GM18498 (cell line): ENCODE measurements at regions not wholly inside any gene's neighbourhood (a gene's known extent, or its start where the extent isn't known, plus 50 kb on each side); places are given as distances from the start of the nearest gene placed in this dataset.
"Not testable (repeated sequence)": the region's sequence is repeated elsewhere in the genome, so short reads cannot be mapped to it uniquely, and the experiment has no call there.

Experiments
- ATAC-seq: cut with Tn5 transposase; IDR thresholded peaks from one replicate; pipeline ENCODE4 v1.9.1; 2021; ENCODE audit warnings: mild to moderate bottlenecking, moderate library complexity; ENCODE audit not compliant: unreplicated experiment

DNA sequence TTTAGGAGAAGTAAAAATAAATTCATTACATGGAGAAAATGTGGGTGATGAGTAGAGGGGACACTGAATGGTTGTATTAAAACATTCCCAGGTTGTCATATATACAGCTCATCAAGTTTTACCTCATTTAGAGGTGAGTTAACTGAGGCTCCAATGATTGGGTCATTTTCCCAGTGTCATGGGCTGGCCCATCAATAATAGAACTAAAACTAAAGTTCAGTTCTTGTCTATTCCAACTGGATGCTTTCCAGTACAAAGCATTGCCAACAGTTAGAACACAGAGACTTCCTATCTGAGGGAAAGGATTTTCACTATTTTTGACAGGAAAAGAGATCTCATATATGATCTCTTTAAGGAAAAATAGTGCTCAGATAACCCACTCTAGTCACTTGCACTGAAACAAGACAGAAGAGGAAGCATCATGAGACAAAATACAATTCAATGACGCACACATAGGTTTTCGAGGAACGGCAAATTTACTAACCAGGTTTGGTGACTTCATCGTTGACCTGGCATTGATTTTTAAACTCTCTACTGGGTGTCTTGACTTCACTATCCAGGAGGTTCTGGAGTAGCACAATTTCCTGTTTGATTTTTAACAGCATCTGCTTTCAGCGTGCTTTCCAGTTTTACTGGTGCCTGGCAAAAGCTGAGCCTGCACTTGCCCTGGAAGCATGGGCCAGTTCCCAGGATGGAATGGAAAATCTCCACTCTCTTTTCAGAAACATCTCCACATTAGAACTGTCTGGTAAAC, 195.5 kb upstream of the FBXL4 start:
- ATAC-seq = no peak

DNA sequence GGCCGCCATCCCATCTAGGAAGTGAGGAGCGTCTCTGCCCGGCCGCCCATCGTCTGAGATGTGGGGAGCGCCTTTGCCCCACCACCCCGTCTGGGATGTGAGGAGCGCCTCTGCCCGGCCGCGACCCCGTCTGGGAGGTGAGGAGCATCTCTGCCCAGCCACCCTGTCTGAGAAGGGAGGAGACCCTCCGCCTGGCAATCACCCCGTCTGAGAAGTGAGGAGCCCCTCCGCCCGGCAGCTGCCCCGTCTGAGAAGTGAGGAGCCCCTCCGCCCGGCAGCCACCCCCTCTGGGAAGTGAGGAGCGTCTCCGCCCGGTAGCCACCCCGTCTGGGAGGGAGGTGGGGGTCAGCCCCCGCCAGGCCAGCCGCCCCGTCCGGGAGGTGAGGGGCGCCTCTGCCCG, 194.2 kb upstream of the FBXL4 start:
- ATAC-seq = not testable (repeated sequence)

DNA sequence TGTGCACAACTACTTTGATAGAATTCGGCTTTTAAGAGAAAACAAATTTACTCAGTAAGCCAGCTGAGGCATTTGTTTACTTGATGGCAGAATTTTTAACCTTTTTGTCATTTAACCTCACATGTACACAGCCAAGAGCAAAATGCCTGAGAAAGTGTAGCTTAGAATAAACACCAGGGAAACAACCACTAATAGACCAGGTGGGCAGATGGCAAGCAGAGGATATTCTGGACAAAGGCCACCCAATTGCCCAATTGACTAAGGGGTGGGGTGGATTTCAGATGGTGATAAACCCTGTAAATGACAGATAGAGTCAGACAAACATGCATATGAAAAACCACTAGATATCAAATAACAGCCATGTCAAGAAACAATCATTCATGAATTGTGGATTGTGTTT, 190.7 kb upstream of the FBXL4 start:
- ATAC-seq = no peak

DNA sequence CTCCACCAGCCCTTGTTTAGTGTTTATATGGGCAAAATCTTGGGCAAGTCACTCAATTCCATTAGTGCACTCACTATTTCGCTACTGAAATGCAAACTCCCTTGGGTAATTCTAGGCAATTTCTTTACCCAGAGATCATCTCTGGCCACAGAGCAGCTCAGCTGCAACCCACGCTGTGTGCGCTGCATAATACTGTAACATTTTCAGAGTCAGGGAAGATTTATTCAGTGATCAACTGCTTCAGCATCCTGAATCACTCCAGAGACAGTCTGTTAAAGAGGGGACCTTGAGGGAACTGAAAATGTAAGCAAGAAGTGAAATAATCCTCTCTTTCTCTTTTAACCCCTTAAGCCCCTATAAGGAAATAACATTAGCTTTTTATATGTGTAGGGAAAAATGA, 189.6 kb upstream of the FBXL4 start:
- no peak for ATAC-seq

DNA sequence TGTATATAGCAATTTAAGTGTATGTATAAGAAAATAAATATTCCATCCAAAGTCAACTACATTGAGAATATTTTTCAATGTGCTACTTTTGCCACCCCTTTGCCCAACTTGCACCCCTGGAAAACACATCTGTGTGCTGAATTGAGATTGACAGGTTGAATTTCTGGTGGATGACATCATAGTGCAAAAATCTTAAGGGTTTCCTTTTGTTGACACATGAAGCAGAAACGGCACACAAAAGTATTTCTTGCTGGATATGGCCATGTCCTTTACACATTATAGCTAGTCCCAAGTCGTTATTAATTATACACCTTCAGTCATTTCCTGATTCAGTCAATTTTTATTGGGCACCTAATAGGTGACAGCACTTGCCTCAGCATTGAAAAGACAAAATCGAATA, 188.7 kb upstream of the FBXL4 start:
- ATAC-seq = no peak

DNA sequence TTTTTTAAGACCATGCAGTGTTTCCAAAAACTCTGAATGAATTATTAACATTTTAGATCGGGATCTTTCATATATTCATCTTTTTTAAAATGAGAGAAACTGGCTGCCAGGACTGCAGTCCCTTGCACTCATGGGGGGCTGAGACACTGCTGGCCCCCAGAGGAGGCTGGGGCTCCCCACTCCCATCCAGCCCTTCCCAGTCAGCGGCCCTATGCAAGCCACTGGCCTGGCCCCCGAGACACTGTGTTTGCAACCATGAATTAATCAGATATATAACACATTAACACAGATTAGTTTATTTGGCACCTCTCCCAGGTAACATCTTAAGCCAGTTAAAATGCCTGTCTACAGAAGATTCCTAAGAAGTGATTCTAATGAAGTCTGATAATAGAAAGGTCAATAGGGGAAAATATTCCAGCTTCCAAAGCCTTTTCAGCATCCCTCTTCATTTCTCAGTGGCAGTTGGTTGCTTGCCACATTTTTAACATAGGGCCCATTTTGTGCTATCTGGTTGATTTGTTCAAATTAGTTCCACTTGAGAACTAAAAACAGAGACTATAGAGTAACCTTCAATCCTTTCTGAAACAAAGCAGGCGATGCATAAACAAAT, 184.4 kb upstream of the FBXL4 start:
- ATAC-seq = no peak

DNA sequence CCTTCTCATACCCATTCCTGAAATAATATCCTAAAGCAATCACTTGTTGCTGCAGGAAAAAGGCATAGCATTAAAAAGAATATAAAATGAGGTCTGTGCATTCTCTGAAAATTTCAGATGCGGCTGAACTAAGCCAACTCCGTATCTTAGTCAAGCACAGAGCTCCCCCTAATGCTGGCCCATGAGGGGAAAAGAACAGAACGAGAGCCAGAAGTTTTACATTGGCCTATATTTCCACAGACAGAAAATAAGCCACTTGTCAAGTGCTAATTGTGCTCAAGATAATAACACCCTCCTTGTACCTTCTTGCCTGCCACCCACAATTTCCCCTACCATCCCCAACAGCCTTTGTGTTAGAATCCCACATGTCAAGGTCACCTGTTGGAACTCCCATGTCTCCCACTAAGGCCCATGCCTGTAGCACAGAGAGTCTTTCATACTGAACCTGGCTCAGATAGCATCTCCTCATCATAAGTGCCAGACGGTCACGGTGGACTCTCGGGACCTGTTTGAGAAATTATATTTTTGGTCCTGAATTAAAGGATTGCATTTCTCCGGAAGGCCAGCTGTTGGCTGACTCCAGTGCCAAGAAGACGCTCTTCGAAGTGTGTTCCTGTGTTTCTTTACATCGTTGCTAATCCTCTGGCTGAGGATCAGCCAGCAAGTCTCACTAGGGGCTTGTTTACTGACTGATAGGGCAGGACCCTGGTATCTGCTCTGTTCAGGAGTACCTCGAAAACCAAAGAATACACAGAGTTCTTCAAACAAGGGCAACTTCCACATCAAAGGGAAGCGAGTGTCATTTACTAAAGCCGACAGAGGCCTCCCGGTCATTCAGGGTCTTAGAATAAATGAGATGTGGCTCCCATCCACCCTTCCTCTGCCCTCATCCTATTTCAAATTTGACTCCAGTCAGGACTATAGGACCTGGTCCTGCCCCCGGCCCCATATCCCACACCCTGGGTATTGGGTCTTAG, 183.4 kb upstream of the FBXL4 start:
- no peak for ATAC-seq

DNA sequence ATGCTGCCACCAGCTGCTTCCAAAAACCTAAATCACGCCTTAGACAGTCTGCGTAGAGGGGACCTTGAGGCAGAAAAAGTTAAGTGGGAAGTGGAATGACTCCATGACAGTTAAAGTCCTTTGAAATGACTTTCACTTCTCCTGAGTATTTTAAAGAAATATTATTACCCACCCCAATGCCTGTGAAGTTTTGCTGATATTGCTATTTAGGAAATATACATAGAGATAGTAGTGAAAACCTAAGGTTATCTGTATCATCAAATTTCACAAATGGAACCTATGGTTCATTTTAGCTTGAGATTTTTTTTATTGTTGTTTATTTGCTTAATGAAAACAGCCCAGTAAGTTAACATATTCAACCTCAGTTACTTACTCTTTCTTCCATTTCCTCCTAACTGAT, 182.1 kb upstream of the FBXL4 start:
- ATAC-seq = no peak

DNA sequence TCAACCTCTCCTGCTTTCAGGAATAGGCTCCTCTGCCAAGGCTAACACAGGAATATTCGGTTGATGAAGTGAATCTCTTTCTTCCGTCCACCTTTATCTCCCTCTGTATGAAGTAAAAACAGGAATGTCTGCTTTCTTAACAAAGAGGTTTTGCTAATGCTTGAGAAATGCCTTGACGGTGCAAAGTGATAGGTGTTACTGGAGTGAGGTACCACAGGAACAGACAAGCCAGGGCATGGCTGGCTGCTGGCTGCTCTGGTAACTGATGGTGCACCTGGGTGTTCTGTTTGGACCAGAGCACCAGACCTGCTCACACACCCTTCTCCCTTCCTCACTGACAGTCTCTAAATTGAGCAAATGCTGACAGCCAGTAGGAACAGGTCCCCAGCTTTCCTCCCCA, 174.0 kb upstream of the FBXL4 start:
- ATAC-seq = no peak

DNA sequence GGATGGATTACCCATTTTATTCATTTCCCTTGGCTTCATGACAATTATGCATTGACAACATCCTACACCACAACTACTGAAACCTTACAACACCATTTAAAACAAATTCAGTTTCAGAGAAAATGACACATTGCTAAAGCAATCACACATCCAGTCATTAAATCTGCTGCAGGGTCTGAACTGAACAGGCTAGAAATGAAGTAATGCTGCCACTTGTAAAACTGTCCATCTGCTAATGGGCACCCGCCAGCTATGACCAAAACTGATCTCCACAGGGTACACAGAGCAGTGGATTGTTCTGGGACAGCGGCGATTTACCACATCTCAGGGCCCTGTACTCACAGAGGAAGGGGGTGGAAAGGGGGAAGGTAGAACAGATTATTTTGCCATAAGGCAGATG, 172.9 kb upstream of the FBXL4 start:
- ATAC-seq = no peak

DNA sequence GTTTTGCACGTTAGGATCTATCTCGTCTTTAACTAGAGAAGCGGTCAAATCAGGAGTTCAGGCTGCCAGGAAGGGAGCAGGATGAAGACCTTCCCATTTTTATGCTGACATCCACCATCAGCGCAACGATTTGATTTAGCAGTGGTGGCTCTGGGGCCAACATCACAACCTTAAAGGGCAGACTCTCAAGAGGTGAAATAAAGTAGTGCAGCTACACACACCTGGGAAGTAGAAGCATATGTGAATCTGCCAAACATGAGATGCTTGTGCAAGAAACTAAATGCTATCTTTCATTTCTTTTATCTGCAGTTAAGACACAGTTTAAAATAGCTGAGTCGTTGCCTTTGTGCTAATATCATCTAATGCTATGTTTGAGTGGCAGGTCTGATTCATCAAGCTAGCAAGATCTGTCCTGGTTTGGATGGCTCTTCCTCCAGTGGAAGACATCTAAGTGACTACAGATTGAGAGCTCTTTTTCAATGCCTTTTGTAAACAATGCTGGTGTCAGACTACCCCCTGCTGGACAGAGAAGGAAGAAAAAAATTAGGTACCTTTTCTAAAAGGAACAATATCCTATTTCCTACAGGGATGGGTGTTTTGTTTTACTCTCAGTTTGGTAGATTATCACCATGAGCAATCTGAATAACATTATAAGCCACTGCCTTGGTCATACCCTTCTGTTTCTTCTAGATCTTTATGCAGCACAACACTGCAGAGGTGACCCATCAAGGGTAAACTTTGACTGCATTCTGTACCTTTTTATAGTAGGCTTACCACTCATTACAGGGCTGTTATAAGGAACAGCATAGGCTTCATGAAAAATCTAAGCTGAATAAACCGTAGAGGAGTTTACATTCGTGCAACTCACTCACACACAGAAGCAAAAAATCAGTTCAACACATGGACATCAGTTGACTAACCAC, 171.6 kb upstream of the FBXL4 start:
- peak; percentile 76 for ATAC-seq

DNA sequence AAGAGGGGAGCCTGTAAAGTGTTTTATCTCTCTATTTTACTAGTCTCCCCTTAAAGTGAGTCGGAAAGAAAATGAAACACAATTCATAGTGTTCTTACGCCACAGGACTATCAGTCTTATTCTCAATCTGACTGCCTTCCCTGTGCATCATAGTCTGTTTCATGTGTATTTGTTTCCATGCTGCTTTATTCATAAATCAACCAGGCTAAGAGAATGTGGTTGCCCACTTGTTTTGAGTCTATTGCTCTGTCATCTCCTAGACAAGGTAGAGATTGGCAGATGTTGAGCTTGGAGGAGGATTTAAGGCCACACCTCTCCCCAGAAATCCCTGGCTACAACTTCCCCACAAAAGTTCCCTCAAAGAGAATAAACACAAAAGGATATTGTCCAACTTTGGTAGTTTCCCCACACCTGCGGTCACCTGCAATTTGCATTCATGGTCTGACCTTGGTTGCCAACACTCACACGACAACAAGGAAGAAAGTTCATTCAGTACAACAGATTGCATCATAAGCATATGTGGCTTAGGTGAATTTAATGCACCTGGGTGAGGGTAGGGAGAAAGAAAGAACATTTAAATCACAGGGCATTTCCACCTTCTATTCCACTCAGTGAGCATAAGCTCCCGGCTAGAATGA, 167.1 kb upstream of the FBXL4 start:
- ATAC-seq = no peak

DNA sequence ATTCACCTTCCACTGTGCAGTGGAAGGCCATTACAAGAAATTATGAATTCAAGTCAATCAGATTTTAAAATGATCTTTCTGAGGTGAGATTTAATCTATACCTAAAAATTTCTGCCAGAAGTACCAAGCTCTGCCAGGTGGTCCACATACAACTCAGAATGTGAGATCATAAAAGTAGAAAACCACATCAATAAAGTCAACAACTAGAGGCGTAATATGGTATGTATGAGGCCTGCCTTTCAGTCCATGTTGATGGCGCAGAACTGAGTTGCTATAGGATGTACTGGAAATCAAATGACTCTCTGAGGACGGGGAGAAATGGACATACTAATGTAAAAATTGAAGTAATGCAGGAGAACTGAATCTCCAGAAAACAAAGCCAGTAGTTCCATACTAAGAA, 163.8 kb upstream of the FBXL4 start:
- no peak for ATAC-seq

DNA sequence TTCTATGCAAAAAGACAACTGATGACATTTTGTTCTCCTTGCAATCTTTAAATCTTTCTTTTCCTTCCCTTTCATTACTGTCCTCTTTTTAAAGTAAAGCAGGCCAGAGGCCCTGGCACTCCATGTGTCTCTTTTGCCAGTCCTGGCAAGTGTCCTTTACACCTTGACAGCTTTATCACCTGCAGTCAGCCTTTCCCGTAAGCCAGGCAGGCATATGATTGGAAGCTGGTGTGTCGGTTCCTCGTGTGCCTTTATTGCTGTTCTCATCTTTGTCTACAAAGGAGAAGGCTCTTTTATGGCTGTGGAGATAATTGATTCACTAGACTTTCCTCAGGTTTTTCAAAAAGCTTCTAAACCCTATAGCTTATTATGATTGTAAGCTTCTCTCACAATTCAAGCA, 162.3 kb upstream of the FBXL4 start:
- no peak for ATAC-seq

DNA sequence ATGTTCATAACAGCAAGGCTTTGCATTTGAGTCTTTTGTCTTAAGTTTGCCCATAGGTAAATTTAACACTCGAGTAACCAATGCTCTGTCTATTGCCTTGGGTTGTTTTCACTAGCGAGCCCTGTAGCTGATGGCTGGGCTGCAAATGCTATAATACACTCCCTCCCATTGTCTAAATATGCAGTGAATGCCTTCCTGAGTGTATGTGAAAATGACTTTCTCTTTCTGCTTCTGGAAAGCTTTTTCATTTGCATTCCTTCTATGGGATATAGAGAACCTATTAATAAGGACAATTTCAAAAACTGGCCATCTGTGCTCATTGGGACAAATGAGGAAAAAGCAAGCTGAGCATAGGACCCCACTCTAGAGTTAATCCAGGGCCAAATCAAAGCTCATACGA, 156.5 kb upstream of the FBXL4 start:
- no peak for ATAC-seq

DNA sequence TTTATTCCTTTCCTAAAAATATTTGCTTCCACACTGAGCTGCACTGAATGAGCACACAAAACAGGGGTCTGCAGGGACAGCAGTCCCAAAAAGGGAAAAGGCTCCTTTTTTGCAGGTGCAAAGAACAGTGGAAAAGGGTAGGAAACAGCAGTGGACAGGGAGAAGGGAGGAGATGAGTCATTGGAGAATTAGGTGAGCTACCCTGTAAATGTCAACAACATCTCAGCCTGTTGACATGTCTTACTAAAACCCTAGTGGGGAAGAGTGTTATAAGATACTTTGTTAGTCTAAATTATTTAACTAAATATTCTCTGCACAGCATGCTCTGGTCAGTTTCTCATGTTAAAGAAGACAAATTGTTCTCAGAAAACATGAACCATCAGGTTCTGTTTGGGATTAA, 151.5 kb upstream of the FBXL4 start:
- ATAC-seq = no peak

DNA sequence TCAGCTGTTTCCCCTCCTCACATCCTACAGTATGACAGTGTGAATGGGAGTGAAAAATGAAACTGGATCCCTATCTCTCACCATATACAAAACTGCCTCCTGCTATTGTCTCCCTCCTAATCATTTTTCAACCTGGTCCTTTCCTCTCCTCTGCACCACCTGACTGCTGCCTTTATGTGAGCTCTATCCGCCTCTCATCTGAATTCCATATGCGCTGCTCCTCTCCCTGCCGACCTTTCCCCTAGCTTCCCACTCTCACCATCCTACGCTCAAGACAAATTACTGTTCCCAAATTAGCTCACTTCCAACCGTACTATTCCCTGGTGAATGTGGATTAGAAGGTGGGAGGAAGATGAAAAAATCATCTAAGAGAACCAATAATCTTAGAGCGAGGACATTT, 148.4 kb upstream of the FBXL4 start:
- ATAC-seq = no peak

DNA sequence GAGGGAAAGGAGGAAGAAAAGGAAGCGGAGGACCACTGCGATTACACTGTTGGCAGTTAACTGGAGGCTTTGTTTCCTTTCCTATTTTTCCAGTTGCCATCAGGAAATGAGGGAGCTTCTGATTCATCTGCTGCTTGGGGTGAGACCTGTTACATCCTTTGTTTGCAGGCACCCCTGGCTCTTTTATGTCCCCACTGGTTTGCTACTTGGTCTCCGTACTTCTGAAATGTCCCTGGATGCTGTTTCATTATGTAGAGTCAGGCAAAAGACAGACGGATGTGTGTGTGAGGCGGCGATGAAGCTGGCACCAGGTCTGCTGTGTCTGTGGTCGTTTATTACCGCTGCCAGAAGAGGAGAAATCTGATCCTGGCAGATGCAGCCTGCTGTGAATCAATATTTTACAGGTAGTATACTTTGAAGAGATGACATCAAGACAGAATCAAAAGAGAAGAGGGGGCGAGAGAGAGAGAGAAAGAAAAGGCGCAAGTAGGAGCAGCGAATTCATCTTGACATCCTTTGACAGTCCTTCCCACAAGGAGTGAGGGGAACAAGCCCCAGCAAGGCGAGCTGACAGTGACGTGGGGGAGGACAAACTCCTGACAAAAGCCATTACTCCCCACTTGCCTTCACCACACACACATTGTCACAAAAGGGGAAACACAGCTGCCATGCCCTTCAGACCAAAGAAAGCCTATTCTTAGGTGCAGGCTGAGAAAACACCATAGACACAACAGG, 145.9 kb upstream of the FBXL4 start:
- no peak for ATAC-seq

DNA sequence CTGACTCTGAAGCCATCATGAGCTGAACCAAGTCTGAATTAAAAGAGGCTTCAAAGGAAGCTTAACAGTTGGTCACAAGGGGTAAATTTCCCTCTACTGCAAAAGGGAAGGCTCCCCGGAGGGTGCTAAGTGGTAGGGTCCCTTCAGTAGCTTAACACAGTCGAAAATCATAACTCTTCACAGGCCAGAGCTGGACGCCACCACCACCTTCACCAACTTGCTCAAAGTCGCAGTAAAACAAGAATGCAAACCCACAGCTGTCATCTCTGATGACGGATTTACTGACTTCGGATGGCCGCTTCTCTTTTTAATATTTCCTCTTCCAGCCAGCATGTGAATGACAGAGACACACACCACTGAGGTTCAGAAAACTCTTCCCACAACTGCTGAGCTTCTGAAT, 144.7 kb upstream of the FBXL4 start:
- peak; percentile 4 for ATAC-seq

DNA sequence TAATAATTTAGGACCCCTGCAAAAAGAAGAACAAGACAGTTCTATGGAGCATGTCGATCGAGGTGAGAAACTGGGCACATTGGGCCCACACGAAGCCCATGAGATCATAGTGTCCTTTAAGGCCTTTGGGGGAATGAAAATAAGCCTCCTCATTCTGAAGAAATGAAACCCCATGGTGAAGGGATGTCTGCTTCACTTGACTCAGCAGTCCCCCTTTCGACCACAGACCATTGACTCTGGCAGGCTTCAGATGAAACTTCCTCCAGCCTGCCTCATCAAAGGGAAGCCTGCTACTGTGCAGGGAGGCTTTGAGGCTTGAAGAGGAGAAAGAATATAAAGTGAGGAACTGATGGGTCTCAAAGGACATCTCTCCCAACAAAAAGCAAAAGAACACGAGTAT, 144.2 kb upstream of the FBXL4 start:
- peak; percentile 88 for ATAC-seq
